Nephron (organoid): ENCODE measurements at regions not wholly inside any gene's neighbourhood (a gene's known extent, or its start where the extent isn't known, plus 50 kb on each side); places are given as distances from the start of the nearest gene placed in this dataset.

ENCODE experiments used
- H3K27ac Mint-ChIP-seq, 3 experiments: 2 replicates each; pipeline ENCODE4 v1.8.0; 2020; ENCODE audit warnings: mixed read lengths in 3 of 3, mild to moderate bottlenecking in 2 of 3, moderate library complexity in 1 of 3
- H3K27me3 Mint-ChIP-seq: 2 replicates; pipeline ENCODE4 v1.8.0; 2021; ENCODE audit warnings: low read depth, mild to moderate bottlenecking, moderate library complexity, mixed read lengths
- H3K36me3 Mint-ChIP-seq: 2 replicates; pipeline ENCODE4 v1.8.0; 2020; ENCODE audit warnings: low read depth, mixed read lengths
- H3K4me1 Mint-ChIP-seq: 2 replicates; pipeline ENCODE4 v1.8.0; 2020; ENCODE audit warnings: mixed read lengths
- H3K4me3 Mint-ChIP-seq, 3 experiments: 2 replicates each; pipeline ENCODE4 v1.8.0; 2020; ENCODE audit warnings: mild to moderate bottlenecking in 3 of 3, mixed read lengths in 3 of 3, moderate library complexity in 2 of 3
- H3K9me3 Mint-ChIP-seq: 2 replicates; pipeline ENCODE4 v1.8.0; 2020; ENCODE audit warnings: mixed read lengths
- CTCF ChIP-seq, 3 experiments: fragments of 200-600 bp; sonication (generic); IDR thresholded peaks; one replicate each; pipeline ENCODE4 v1.5.0; 2021; ENCODE audit warnings: antibody characterized with exemption in 3 of 3; ENCODE audit not compliant: unreplicated experiment in 3 of 3

- no peak for TF ChIP-seq CTCF (IDR thresholded peaks at IDR 0.05; ENCODE audit: unreplicated experiment in 3 of 3)
- Mint-ChIP-seq H3K27me3 (peaks cover 3% of the 10 kb centered on the region), H3K9me3 (peaks cover 15% of the 10 kb centered on the region), H3K27ac (no peak overlapping the region), H3K4me3 (no peak overlapping the region), H3K36me3 (no peaks in the 10 kb centered on the region), H3K4me1 (no peaks in the 10 kb centered on the region)
These were observed 76.4 kb upstream of the DSCAM start for GRCh38 chr21:40923407-40923806.

- peaks cover 13% of the 10 kb centered on the region for H3K9me3 Mint-ChIP-seq
- no peak overlapping the region for H3K4me3 Mint-ChIP-seq
These were observed 76.9 kb upstream of the DSCAM start for GRCh38 chr21:40923901-40924300.

GRCh38 chr21:40924641-40925040 lies 77.7 kb upstream of the DSCAM start:
- H3K27ac Mint-ChIP-seq, result no peak overlapping the region
- peaks cover 3% of the 10 kb centered on the region for H3K27me3 Mint-ChIP-seq
- H3K9me3 Mint-ChIP-seq, result peaks cover 17% of the 10 kb centered on the region
- no peaks in the 10 kb centered on the region for H3K4me1 Mint-ChIP-seq
- H3K4me3 Mint-ChIP-seq, result no peak overlapping the region
- no peak for TF ChIP-seq CTCF (IDR thresholded peaks at IDR 0.05; ENCODE audit: unreplicated experiment in 3 of 3)
- H3K36me3 Mint-ChIP-seq, result peaks cover 2% of the 10 kb centered on the region

More at GRCh38 chr21:40923901-40924300, 76.9 kb upstream of the DSCAM start:
- TF ChIP-seq CTCF (IDR thresholded peaks at IDR 0.05; ENCODE audit: unreplicated experiment in 3 of 3), result no peak
- H3K36me3 Mint-ChIP-seq, result no peaks in the 10 kb centered on the region
- no peak overlapping the region for H3K27ac Mint-ChIP-seq
- peaks cover 3% of the 10 kb centered on the region for H3K27me3 Mint-ChIP-seq
- H3K4me1 Mint-ChIP-seq, result no peaks in the 10 kb centered on the region

- peaks cover 3% of the 10 kb centered on the region for H3K27me3 Mint-ChIP-seq
- no peak overlapping the region for H3K27ac Mint-ChIP-seq
- peaks cover 6% of the 10 kb centered on the region for H3K36me3 Mint-ChIP-seq
- H3K4me3 Mint-ChIP-seq, result no peak overlapping the region
- no peak for TF ChIP-seq CTCF (IDR thresholded peaks at IDR 0.05; ENCODE audit: unreplicated experiment in 3 of 3)
- H3K4me1 Mint-ChIP-seq, result no peaks in the 10 kb centered on the region
- peaks cover 23% of the 10 kb centered on the region for H3K9me3 Mint-ChIP-seq
These were observed 79.3 kb upstream of the DSCAM start for GRCh38 chr21:40926238-40926637.

- Mint-ChIP-seq H3K4me1 (no peaks in the 10 kb centered on the region), H3K27ac (no peak overlapping the region), H3K4me3 (no peak overlapping the region), H3K27me3 (peaks cover 6% of the 10 kb centered on the region), H3K36me3 (peaks cover 6% of the 10 kb centered on the region), H3K9me3 (peaks cover 30% of the 10 kb centered on the region)
- no peak for TF ChIP-seq CTCF (IDR thresholded peaks at IDR 0.05; ENCODE audit: unreplicated experiment in 3 of 3)
These were observed 82.9 kb upstream of the DSCAM start for GRCh38 chr21:40929833-40930232.

GRCh38 chr21:40931197-40931596 lies 84.2 kb upstream of the DSCAM start:
- Mint-ChIP-seq H3K9me3 (peaks cover 30% of the 10 kb centered on the region), H3K4me1 (no peaks in the 10 kb centered on the region), H3K36me3 (peaks cover 6% of the 10 kb centered on the region), H3K4me3 (no peak overlapping the region), H3K27me3 (peaks cover 4% of the 10 kb centered on the region), H3K27ac (no peak overlapping the region)
- no peak for TF ChIP-seq CTCF (IDR thresholded peaks at IDR 0.05; ENCODE audit: unreplicated experiment in 3 of 3)
